ENCODE measurements at regions not wholly inside any gene's neighbourhood (a gene's known extent, or its start where the extent isn't known, plus 50 kb on each side); places are given as distances from the start of the nearest gene placed in this dataset.
A peak's percentile ranks its signal among the peaks of the same experiment; 100 is the strongest.

DNA sequence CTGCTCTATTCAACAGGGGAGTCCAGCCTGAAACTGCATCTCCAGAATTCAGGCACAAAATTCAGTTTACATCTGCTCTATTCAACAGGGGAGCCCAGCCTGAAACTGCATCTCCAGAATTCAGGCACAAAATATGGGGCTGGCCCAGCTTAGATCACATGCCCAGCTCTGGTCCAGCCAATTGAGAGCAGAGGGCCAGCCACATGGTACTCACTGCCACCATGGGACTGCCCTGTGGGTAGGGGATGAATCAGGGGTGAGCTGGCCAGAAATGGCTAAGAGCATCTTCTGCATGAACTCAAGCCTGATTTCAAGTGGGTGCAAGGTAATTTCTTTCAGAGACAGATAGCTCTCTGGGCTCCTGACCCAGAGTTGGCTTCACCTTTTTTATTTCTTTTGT is 156.6 kb upstream of the LYZL2 start:
- H3K4me3 ChIP-seq (ENCODE audit: low read depth, low read length): no peak overlapping the region
- DNase-seq (ENCODE audit: low read depth): no peak
- H3K27me3 ChIP-seq (ENCODE audit: control insufficient read depth, insufficient read depth, low read length): no peaks in the 10 kb centered on the region
- H3K36me3 ChIP-seq (ENCODE audit: control insufficient read depth, insufficient read depth, low read length): no peaks in the 10 kb centered on the region
- TF ChIP-seq CTCF (IDR thresholded peaks at IDR 0.05; ENCODE audit: insufficient read depth, low read length, poor library complexity, severe bottlenecking): no peak

- DNase-seq (ENCODE audit: low read depth): no peak
- TF ChIP-seq CTCF (IDR thresholded peaks at IDR 0.05; ENCODE audit: insufficient read depth, low read length, poor library complexity, severe bottlenecking): no peak
- peak overlapping the region; percentile 46 for H3K4me3 ChIP-seq (ENCODE audit: low read depth, low read length)
- no peaks in the 10 kb centered on the region for H3K27me3 ChIP-seq (ENCODE audit: control insufficient read depth, insufficient read depth, low read length)
- no peaks in the 10 kb centered on the region for H3K36me3 ChIP-seq (ENCODE audit: control insufficient read depth, insufficient read depth, low read length)
Measured at GRCh38 chr10:30784897-30785605, 155.5 kb upstream of the LYZL2 start.

GRCh38 chr10:30784524-30784896 is 155.0 kb upstream of the LYZL2 start:
- TF ChIP-seq CTCF (IDR thresholded peaks at IDR 0.05; ENCODE audit: insufficient read depth, low read length, poor library complexity, severe bottlenecking): no peak
- H3K36me3 ChIP-seq (ENCODE audit: control insufficient read depth, insufficient read depth, low read length): no peaks in the 10 kb centered on the region
- DNase-seq (ENCODE audit: low read depth): no peak
- H3K27me3 ChIP-seq (ENCODE audit: control insufficient read depth, insufficient read depth, low read length): no peaks in the 10 kb centered on the region
- peak overlapping the region; percentile 46 for H3K4me3 ChIP-seq (ENCODE audit: low read depth, low read length)

GRCh38 chr10:30783939-30784501 is 154.5 kb upstream of the LYZL2 start:
- DNase-seq (ENCODE audit: low read depth): no peak
- peak; percentile 92 for TF ChIP-seq CTCF (IDR thresholded peaks at IDR 0.05; ENCODE audit: insufficient read depth, low read length, poor library complexity, severe bottlenecking)
- Histone ChIP-seq H3K27me3 (ENCODE audit: control insufficient read depth, insufficient read depth, low read length) (no peaks in the 10 kb centered on the region), H3K4me3 (ENCODE audit: low read depth, low read length) (peak overlapping the region; percentile 25), H3K36me3 (ENCODE audit: control insufficient read depth, insufficient read depth, low read length) (no peaks in the 10 kb centered on the region)

DNA sequence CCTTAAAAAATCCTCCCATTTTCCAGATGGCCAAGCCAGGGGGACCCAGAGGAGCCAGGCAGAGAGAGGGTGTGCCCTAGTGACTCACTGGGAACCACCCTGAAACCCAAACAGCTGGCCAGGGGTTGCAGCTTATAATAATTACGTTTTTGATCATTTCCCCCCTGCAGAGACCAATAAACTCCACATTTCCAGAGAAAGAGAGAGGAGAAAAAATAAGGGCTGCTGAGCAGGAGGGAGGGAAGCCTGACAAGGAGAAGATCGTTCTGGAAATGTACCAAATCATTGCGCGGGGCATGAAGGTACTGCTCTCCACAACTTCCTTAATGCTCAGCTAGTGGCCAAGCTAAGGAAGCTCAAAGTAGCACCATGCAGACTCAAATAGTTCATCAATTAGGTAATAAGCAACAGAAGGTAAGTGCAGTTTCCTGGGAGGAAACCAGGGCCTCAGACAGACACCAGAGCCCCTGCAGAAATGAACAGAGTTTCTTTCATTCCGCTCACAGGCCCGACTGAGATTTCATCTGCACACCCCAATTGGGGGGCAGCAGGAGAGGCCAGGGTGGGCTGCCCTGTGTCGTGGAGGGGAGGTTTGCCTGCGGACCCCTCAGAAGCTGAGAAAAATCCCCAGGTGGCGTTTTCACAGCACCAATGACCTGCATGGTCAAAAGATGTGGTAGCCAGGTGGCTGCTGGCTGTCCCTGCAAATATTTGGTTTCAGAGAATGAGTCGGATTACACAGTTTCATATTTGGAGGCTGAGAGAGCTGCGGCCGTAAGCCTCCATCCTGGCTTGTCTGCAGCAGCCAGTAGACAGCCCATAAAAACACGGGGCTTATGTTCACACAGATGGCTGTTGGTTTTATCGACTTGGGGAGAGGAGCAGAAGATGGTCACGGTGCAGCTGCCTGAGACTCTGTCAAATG is 153.2 kb upstream of the LYZL2 start:
- TF ChIP-seq CTCF (IDR thresholded peaks at IDR 0.05; ENCODE audit: insufficient read depth, low read length, poor library complexity, severe bottlenecking): no peak
- H3K4me3 ChIP-seq (ENCODE audit: low read depth, low read length): no peak overlapping the region
- H3K36me3 ChIP-seq (ENCODE audit: control insufficient read depth, insufficient read depth, low read length): no peaks in the 10 kb centered on the region
- no peaks in the 10 kb centered on the region for H3K27me3 ChIP-seq (ENCODE audit: control insufficient read depth, insufficient read depth, low read length)
- DNase-seq (ENCODE audit: low read depth): no peak

Data from kidney epithelial cell (primary cell).